ENCODE measurements at regions not wholly inside any gene's neighbourhood (a gene's known extent, or its start where the extent isn't known, plus 50 kb on each side); places are given as distances from the start of the nearest gene placed in this dataset.

GRCh38 chr22:48442663-48443062, 1385.0 kb downstream of the BRD1 start:
- DNase-seq, result no peak

- DNase-seq, result no peak
Observed at GRCh38 chr22:48441553-48441850, 1386.2 kb downstream of the BRD1 start.

GRCh38 chr22:48440673-48441552, 1386.8 kb downstream of the BRD1 start:
- DNase-seq, result no peak

- DNase-seq, result no peak
Observed at GRCh38 chr22:48440176-48440575, 1387.5 kb downstream of the BRD1 start.

GRCh38 chr22:48439560-48440135, 1388.0 kb downstream of the BRD1 start:
- no peak for DNase-seq

- DNase-seq, result no peak
Observed at GRCh38 chr22:48438800-48439559, 1388.7 kb downstream of the BRD1 start.

- DNase-seq, result no peak
Observed at GRCh38 chr22:48438096-48438495, 1389.6 kb downstream of the BRD1 start.

GRCh38 chr22:48436201-48436931, 1391.3 kb downstream of the BRD1 start:
- DNase-seq, result no peak

- no peak for DNase-seq
Observed at GRCh38 chr22:48434868-48435250, 1392.8 kb downstream of the BRD1 start.

GRCh38 chr22:48434156-48434867, 1393.4 kb downstream of the BRD1 start:
- no peak for DNase-seq

- DNase-seq, result no peak
Observed at GRCh38 chr22:48433647-48434046, 1394.0 kb downstream of the BRD1 start.

- no peak for DNase-seq
Observed at GRCh38 chr22:48432781-48433518, 1394.7 kb downstream of the BRD1 start.

- DNase-seq, result no peak
Observed at GRCh38 chr22:48431536-48432315, 1395.9 kb downstream of the BRD1 start.

- DNase-seq, result no peak
Observed at GRCh38 chr22:48431014-48431413, 1396.7 kb downstream of the BRD1 start.

GRCh38 chr22:48429446-48430020, 1398.1 kb downstream of the BRD1 start:
- no peak for DNase-seq

- DNase-seq, result no peak
Observed at GRCh38 chr22:48428631-48429371, 1398.9 kb downstream of the BRD1 start.

GRCh38 chr22:48427731-48428211, 1399.9 kb downstream of the BRD1 start:
- no peak for DNase-seq

- DNase-seq, result no peak
Observed at GRCh38 chr22:48426466-48427380, 1401.0 kb downstream of the BRD1 start.

GRCh38 chr22:48425641-48426040, 1402.0 kb downstream of the BRD1 start:
- DNase-seq, result no peak
